Left forelimb (tissue), 1 donor: ENCODE measurements at regions not wholly inside any gene's neighbourhood (a gene's known extent, or its start where the extent isn't known, plus 50 kb on each side); places are given as distances from the start of the nearest gene placed in this dataset.
A peak's percentile ranks its signal among the peaks of the same experiment; 100 is the strongest.
"Not testable (repeated sequence)": the region's sequence is repeated elsewhere in the genome, so short reads cannot be mapped to it uniquely, and the experiment has no call there.

Experiments
- DNase-seq: peaks from one replicate; pipeline ENCODE4 v3.0.0-alpha.2; 2018; ENCODE audit warnings: low spot score

DNA sequence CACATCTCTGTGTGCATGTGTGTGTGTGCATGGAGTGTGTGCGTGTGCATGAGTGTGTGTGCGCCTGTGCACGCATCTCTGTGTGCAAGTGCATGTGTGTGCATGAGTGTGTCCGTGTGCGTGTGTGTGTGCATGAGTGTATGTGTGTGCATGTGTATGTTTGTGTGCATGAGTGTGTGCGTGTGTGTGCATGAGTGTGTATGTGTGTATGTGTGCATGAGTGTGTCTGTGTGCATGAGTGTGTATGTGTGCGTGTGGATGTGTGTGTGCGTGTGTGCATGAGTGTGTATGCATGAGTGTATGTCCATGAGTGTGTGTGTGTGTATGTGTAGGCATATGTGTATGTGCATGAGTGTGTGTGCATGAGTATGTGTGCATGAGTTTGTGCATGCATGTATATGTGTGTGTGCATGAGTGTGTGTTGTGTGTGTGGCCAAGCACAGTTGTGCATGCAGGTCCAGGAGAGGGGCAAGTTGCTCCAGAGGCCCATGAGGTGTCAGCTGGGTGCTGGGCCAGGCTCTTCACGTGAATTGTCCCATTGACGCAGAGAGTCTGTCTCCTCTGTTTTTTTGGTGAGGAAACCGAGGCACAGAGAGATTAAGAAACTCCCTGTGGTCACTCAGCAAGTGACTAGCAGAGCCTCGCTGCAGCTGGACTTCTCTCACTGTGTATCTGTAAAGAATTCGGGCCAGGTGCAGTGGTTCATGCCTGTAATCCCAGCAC, 75.5 kb downstream of the ASB1 start:
- peak; percentile 57 for DNase-seq

DNA sequence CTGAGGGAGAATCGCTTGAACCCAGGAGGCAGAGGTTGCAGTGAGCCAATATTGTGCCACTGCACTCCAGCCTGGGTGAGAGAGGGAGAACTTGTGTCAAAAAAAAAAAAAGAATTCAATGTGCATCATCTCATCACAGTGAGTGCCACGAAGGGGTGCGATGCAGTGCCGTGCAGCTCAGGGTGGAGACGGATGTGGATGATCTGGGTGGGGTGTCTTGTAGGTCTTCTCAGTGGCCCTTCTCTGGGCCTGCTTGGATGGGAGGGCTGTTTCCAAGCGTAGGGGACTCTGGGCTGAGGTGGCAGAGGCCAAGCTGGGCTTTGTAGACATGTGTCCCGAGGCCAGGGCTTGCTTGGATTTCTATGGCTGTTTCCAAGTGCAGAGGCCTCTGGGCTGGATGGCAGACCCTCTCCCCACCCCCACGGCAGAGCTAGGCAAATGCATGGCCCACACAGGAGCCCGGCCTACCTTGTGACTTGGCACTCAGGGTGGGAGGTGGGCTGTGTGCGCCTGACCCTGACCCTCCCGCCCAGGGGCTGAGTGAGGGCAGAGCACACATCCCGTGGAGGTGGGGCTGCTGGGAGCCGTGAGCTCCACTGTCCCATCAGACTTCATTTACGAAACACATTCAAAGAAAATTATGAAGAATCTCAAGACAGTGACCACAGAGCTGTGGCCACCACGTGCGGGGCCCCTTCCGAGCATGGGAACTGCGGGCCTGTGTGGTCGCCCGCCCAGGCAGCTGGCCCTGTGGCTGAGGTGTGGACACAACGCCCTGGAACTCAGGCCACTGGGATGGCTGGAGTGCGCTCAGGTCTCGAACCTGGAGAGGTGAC, 76.4 kb downstream of the ASB1 start:
- DNase-seq: peak; percentile 41

DNA sequence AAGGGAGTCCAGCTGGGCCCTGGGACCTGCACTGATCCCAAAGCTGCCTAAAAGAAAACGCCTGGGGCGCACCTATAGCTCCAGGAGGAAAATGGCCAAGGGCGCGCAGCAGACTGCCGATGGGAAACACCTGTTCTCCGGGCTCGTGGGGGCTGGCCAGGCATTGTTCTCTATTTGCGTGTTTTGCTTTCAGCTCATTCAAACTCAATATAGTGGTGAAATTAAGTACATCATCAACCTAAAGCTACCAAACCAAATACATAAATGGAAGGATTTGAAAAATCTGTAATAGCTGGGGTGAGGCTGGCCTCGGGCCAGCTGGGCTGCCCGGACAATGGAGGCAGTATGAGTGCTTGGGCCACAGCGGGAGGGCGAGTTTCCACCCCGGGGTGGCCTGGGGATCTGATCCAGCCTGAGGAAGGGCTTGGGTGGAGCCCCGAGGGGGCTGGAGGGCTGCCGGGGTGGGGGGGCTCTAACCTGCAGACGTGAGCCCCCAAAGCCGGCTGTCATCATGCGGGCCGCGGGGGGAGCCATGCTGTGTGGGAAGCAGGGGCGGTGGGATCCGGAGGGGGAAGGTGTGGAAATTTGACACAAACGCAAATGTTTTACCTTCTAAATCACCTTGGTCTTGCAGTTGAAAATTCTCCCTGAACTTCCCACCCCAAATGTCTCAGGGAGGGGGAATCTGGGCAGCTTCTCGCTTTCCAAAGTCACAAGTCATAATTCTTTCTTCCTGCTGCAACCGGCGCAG, 77.6 kb downstream of the ASB1 start:
- DNase-seq: peak; percentile 59

DNA sequence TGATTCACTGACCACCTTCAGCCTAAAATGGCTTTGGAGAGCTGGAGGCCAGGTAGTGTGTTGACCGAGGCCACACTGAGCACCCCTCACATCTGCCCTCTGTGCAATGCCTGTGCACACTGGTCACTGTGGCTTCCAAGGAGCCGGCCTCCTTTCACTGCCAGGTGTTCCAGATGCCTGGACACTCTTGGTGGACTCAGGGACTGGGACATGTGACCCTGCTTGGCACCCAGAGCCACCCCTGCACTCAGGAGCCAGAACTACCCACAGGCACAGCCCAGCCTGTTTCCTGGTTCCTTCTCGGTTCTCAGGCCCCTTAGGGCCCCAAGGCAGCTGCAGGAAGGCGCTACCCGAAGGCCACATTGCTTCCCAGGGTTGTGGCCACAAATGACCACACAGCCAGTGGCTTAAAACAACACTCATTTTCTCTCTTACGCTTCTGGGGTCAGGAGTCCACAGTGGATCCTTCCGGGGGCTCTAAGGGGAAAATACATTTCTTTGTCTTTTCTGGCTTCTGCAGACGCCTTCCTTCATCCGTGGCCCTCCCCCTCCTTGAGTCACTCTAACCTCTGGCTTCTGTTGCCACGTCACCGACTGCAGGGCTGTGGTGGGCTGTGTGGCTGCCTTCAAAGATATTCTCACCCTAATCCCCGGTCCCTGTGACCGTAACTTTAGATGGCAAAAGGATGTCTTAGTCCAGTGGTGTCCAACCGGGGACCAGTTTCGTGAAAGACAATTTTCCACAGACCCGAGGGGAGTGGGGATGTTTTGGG, 78.6 kb downstream of the ASB1 start:
- DNase-seq: peak; percentile 46

DNA sequence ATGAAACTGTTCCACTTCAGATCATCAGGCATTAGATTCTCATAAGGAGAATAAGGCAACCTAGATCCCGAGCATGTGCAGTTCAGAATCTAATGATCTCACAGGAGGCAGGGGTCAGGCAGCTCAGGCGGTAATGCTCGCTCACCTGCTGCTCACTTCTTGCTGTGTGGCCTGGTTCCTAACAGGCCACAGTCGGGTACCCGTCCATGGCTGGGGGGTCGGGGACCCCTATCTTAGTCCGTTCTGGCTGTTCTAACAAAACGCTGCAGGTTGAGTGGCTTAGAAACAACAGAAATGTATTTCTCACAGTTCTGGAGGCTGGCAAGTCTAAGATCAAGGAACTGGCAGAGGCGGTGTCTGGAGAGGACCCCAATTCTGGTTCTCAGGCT, 79.2 kb downstream of the ASB1 start:
- peak; percentile 37 for DNase-seq

DNA sequence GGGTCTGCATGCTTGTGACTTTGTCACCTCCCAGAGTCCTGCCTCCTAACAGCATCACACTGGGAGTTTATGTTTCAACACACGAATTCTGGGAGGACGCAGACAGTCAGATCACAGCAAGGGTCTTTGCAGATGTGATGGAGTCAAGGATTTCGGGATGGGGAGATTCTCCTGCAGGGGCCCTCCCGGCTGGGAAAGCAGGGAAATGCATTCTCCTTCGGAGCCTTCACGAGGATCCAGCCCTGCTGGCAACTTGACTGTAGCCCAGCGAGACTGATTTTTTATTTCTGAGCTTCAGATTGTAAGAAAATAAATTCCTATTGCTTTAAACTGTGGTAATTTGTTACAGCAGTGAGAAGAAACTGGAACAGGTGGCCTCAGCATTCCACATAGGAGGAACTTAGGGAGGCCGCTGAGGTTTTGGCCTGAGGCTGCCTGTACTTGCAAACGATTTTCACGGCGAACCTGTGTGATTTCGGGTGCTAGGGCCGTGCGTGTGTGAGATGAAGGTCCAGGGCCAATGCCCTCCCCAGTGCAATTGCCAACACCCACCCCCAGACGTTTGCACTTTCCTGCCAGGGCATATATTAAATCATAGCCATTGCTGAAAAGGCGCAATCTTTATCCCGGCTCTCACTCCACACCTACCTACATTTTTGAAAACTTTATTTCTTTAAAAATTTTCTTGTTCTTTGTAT, 79.8 kb downstream of the ASB1 start:
- DNase-seq: peak; percentile 56

DNA sequence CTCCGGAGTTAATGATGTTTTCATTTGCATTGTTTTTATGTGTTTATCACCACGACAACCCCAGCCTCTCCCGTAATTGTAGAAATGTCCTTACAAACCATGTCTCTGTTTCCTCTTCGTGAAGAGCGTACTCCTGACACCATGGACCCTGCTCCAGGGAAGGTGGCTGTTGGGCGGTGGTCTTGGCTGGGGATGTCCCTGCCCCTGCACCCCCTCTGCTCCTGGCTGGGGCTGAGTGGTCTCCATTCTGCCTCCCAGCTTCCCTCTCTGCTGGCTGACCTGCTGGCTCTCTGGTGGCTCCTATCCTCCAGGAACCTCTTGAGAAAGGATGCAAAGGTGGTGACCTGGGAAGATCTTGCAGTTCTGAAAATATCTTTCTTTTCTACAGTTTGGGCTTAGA, 81.1 kb downstream of the ASB1 start:
- no peak for DNase-seq

DNA sequence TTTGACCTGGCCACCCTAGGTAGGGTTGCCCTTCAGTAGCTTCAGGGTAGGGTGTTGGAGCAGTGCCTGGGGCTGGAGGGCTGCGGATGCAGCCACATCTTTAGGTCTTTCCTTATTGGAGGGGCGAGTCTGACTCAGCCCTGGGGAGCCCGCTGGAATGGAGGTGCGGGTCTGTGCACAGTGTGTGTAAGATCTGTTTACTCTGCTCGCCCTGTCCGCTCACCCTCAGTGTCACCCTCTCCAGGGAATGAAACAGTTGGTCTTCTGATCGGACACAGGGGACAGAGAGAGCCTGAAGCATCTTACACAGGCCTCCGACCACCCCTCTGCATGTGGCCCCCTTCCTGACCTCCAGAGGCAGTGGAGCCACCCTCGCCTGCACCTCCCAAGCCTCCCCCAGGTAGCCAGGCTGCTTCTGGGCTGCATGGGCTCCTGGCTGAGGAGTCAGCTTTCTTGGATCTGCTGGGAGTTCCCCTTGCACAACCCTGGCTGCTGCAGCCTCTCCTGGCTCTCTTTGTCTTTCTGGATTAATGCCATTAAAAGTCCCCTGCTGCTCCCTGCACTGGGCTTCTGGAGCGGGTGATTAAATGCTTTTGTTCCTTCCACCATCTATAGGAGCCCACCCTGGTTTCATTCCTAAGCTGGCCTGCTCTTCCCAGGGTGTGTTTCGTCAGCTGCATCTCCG, 82.6 kb downstream of the ASB1 start:
- no peak for DNase-seq

DNA sequence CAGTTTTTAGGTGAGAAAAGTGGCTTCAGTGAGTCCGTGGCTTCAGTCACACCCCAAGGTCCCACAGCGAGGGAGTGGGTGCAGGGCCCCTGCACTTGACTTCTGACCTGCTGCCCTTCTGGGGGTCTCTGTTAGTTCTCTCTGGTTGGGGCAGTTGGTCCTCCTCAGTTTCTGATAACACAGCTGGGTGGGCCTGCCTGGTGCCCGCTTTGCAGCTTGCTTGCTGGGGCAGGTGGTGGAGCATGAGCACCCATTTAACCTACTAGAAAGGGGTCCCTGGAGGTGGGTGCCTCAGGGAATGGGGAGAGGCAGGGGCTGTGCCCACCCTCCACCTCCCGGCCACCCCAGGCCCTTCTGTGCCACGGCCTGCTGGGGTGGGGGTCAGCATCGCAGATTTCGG, 83.2 kb downstream of the ASB1 start:
- DNase-seq: no peak

DNA sequence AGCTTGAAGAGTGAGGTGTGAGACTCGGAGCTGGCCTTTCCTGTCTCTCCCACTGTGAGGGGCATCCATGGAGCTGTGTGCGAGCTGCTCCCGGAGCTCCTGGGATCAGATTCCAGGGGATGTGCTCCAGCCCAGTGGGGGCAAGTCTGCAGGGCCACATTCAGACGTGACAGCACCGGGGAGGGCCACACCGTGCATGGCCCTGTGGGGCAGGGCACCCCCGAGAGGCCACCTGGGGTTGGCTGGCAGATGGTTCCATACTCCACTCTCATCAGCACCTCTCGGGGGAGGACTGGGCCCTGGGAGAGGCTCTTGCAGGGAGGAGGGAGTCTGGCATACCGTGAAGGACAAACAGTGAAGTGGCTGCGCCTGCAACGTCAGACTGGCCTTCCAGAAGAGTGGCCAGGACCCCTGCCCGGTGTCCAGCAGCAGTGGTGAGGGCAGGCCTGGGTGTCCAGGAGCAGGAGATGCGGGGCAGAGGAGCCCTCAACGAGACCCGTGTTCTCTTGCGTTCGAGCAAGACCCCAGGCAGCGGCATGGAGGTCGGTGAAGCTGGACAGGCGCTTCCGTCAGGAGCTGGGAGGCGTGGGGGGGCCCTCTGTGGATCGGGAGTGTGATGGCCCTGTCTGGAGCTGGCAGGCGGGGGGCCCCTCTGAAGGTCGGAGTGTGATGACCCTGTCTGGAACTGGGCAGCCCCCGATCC, 84.3 kb downstream of the ASB1 start:
- DNase-seq: no peak

DNA sequence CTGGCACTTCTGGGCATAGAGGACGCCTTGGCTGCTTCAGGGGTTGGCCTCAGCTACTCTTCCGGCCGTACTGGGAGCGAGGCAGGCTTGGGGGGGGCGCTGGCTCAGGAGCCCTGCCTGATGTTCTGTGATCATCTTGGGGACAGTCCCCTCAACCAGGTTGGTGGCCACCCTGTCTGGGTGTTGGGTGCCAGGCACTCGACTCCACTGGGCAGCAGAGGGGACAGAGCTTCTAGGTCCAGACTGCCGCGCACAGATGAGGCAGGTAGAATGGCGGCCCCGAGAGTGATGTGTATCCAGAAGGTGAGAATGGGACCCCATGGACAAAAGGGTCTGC, 84.9 kb downstream of the ASB1 start:
- DNase-seq: no peak

DNA sequence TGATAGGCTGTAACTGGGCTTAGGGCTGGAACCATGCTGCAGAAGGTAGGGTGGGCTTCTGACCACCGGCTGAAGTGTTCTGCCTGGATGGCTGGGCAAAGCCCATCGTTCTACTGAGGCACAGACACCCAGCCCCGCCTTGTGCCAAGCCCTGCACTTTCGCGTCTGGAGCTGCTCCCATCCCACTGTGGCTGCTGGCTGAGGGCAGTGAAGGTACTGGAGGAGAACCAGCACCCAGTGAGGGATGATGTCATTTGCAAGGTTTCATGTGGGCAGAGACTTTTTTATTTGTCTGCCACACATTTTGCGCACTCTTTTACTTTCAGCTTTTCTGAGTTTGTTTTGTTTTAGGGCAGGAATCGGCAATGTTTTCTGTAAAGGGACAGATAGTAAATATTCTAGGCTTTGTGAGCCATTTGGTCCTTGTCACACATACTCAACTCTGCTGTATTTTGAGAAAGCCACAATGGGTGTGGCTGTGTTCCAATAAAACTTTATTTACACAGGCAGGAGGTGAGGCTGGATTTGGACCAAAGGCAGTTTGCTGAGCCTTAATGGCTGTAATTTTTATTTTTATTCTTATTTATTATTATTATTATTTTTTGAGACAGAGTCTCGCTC, 85.6 kb downstream of the ASB1 start:
- no peak for DNase-seq

DNA sequence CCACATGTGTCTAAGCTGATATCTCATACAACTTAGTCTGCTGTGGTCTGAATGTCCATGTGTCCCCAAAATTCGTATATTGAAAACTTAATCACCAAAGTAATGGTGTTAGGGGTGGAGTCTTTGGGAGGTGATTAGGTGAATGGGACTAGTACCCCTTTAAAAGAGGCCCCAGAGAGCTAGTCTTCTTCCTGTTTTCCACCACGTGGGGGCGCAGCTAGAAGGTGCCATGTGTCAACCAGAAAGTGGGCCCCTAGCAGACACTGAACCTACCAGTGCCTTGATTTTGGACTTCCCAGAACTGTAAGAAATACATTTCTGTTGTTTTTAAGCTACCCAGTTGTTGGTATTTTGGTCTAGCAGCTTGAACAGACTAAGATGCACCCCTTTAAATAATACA, 86.6 kb downstream of the ASB1 start:
- no peak for DNase-seq

DNA sequence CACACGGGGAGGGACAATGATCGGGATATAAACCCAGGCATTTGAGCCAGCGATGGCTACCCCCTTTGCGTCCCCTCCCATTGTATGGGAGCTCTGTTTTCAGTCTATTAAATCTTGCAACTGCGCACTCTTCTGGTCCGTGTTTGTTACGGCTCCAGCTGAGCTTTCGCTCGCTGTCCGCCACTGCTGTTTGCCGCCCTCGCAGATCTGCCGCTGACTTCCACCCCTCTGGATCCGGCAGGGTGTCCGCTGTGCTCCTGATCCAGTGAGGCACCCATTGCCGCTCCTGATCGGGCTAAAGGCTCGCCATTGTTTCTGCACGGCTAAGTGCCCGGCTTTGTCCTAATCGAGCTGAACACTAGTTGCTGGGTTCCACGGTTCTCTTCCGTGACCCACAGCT, 87.3 kb downstream of the ASB1 start:
- not testable (repeated sequence) for DNase-seq

DNA sequence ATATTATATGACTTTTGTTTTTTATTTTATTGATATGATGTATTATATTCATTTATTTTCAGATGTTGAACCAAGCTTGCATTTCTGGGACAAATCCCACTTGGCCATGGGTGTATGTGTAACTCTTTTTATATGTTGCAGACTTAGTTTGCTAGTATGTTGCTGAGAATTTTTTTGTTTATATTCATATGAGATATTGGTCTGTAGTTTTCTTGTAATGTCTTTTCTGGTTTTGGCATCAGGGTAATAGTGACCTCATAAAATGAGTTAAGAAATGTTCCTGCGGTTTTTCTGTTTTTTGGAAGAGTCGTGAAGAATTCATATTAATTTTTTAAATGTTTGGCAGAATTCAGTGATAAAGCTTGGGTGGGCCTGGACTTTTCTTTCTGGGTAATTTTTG, 88.7 kb downstream of the ASB1 start:
- DNase-seq: no peak

DNA sequence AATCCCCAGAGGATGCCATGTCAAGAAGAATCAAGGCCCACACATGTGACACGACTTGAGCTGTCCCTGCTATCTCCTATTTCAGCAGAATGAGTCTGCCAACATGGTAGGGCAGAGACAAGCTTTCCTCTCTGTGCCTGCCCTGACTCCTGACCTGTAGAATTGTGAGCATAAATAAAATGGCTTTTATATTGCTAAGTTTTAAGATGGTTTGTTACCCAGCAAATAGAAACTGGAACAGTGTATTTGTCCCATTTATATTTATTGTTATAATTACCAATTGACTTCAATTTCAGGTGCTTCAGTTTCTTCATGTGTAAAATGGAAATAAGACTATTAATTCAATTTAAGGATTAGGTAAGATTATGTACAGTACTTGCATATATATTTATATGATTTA, 90.5 kb downstream of the ASB1 start:
- DNase-seq: no peak

DNA sequence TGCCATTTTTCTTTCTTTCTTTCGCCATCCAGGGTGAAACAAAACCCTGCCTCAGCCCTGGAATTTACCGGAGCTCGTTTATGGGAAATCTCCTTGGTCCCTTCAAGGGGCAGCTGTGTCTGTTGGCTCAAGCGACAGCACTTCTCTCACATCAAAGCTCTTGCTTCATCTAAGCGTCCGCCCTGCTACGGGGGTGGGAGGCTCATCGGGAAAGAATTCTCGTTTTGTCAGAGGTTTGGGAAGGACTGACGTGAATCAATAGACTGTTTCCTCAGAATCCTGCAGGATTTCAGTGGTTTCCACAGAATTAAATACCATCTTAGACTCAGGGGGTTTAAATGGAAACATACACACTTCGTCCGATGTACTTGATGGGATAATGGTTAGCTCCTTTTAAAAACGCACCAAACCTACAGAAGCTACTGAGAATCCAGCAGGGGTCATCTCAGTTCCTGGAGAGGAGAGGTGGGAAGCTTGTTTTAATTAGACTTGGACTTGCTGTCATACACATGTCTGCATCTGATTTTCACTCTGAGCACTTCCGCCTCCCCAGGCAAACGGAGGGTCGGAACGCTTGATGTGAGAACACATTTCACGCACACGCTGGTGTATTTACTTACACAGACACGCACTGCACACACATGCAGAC, 91.6 kb downstream of the ASB1 start:
- DNase-seq: no peak

DNA sequence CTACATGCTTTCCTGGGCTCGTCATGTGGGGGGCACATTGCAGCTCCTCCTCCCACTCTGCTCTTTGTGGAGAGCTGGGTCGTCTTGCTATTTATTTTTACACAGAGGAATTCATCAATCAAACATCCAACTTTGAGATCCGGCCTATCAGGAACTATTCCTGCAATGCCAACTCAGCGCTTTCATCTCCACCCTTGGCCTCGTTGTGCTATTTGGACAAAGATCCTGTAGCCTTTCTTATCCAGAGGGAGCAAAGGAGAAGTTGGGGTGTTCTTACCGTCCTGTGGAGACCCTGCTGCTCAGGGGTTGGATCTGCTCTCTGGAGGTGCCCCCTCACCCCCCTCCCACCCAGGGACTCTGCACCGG, 92.1 kb downstream of the ASB1 start:
- DNase-seq: no peak

DNA sequence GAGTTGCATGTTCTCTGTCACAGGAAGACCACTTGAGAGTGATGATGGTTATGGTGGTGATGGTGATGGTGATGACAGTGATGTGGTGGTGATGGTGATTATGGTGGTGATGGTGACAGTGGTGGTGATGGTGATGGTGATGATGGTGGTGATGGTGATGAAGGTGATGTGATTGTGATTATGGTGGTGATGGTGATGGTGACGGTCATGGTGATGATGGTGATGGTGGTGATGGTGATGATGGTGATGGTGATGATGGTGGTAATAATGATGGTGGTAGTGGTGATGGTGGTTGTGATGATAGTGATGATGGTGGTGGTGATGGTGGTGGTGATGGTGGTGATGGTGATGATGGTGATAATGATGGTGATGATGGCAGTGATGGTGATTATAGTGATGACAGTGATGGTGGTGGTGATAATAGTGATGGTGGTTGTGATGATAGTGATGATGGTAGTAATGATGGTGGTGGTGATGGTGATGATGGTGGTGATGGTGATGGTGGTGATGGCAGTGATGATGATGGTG, 93.7 kb downstream of the ASB1 start:
- DNase-seq: no peak
